Common myeloid progenitor, CD34-positive (primary cell): ENCODE measurements at regions not wholly inside any gene's neighbourhood (a gene's known extent, or its start where the extent isn't known, plus 50 kb on each side); places are given as distances from the start of the nearest gene placed in this dataset.
"Not testable (repeated sequence)": the region's sequence is repeated elsewhere in the genome, so short reads cannot be mapped to it uniquely, and the experiment has no call there.

ENCODE experiments used
- CTCF ChIA-PET: fragments of 350-600 bp; sonication (Branson Sonifier 250); formaldehyde crosslinking; loops from one replicate; lab custom pipeline; 2021; ENCODE audit warnings: antibody characterized with exemption; lab: Charles Lee
- POLR2A ChIA-PET: fragments of 350-600 bp; sonication (Branson Sonifier 250); formaldehyde crosslinking; loops from one replicate; lab custom pipeline; 2021; ENCODE audit warnings: antibody characterized with exemption; lab: Charles Lee
- DNase-seq, 3 donors: peaks; one replicate each; pipeline versions ENCODE4 v3.0.0 to v3.0.0-alpha.2; 2013
- H3K27ac ChIP-seq, 2 experiments: 1 replicate in 1 of 2; 2 replicates in 1 of 2; pipeline ENCODE4 v1.7.0; 2013; ENCODE audit warnings: inconsistent platforms in 2 of 2, low read length in 2 of 2, mild to moderate bottlenecking in 2 of 2, low read depth in 1 of 2, moderate library complexity in 1 of 2; ENCODE audit not compliant: severe bottlenecking in 2 of 2, insufficient read depth in 1 of 2, poor library complexity in 1 of 2
- H3K27me3 ChIP-seq, 5 experiments: replicated peaks in 2 of 5; 1 replicate in 3 of 5; 2 replicates in 2 of 5; pipeline versions ENCODE4 v1.6.1 to v1.7.0; 2013; ENCODE audit warnings: low read length in 4 of 5, mild to moderate bottlenecking in 2 of 5, moderate library complexity in 2 of 5, inconsistent platforms in 1 of 5; ENCODE audit not compliant: insufficient read depth in 5 of 5, control insufficient read depth in 4 of 5
- H3K36me3 ChIP-seq, 4 experiments: 1 replicate in 2 of 4; 2 replicates in 2 of 4; pipeline versions ENCODE4 v1.6.1 to v1.7.0; 2013; ENCODE audit warnings: low read length in 3 of 4, control low read depth in 1 of 4, mild to moderate bottlenecking in 1 of 4; ENCODE audit not compliant: control insufficient read depth in 4 of 4, insufficient read depth in 4 of 4
- H3K4me1 ChIP-seq, 4 experiments: 1 replicate in 3 of 4; 2 replicates in 1 of 4; pipeline versions ENCODE4 v1.6.1 to v1.7.1; 2013; ENCODE audit warnings: low read length in 3 of 4, mild to moderate bottlenecking in 3 of 4, control low read depth in 1 of 4, inconsistent platforms in 1 of 4, moderate library complexity in 1 of 4; ENCODE audit not compliant: control insufficient read depth in 4 of 4, insufficient read depth in 4 of 4; ENCODE audit errors: control extremely low read depth in 1 of 4
- H3K4me3 ChIP-seq, 7 experiments: 1 replicate in 4 of 7; 2 replicates in 3 of 7; pipeline versions ENCODE4 v1.5.1 to v1.7.0; 2013; ENCODE audit warnings: mild to moderate bottlenecking in 7 of 7, low read length in 6 of 7, moderate library complexity in 6 of 7, inconsistent platforms in 2 of 7, low read depth in 2 of 7, control low read depth in 1 of 7; ENCODE audit not compliant: insufficient read depth in 4 of 7, control insufficient read depth in 1 of 7; ENCODE audit errors: extremely low read depth in 1 of 7
- H3K9me3 ChIP-seq, 5 experiments: 1 replicate in 4 of 5; 2 replicates in 1 of 5; pipeline versions ENCODE4 v1.6.1 to v1.7.1; 2013; ENCODE audit warnings: low read length in 4 of 5, mild to moderate bottlenecking in 2 of 5, inconsistent platforms in 1 of 5, low read depth in 1 of 5, moderate library complexity in 1 of 5; ENCODE audit not compliant: control insufficient read depth in 4 of 5, insufficient read depth in 2 of 5; ENCODE audit errors: control extremely low read depth in 1 of 5
- WGBS: methylation state at CpG from one replicate; pipeline ENCODE4 v1.1.5; 2013; ENCODE audit not compliant: insufficient coverage; 5-methylcytosine and 5-hydroxymethylcytosine counted together

DNA sequence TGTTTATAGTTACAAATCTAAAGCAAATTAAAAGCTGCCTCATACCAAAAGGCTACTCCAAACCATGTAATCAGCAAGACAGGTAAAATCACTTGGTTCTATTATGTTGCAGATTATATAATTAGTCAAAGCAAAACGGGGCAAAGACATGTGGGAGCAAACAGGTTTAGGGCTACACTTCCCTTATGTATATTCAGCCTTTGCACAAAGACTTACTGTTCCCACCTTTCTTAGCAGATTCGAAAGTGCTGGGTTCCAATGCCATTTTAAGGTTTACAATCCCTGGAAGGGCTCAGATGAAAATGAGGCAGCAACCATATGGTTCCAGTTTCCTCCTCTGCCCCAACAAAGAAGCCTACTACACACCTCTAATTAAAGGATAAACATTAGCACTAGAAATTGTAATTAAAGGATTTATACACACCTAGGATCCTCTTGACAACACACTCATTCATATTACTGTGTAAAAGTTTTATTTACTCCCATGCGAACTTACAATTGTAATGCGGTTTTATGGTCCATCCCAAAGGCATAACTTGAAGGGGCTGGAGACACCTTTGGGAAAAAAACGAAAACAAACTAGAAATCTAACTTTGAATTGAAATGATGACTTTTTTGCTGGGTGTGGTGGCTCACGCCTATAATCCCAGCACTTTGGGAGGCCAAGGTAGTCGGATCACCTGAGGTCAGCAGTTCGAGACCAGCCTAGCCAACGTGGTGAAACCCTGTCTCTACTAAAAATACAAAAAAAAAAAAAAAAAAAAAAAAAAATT lies 117.3 kb upstream of the PKN2 start:
- no peak for DNase-seq
- Histone ChIP-seq H3K27me3 (no peaks in the 10 kb centered on the region), H3K27ac (no peak overlapping the region), H3K9me3 (no peaks in the 10 kb centered on the region), H3K36me3 (no peaks in the 10 kb centered on the region), H3K4me1 (no peaks in the 10 kb centered on the region), H3K4me3 (no peak overlapping the region)
- ChIA-PET CTCF (no interaction called here), POLR2A (no interaction called here)
- 94% methylated on average over 6 of the region's 9 CpGs for WGBS

- no peaks in the 10 kb centered on the region for H3K27me3 ChIP-seq
- no peaks in the 10 kb centered on the region for H3K9me3 ChIP-seq
- no peak overlapping the region for H3K4me3 ChIP-seq
- H3K4me1 ChIP-seq = no peaks in the 10 kb centered on the region
- DNase-seq = no peak
- ChIA-PET CTCF (no interaction called here), POLR2A (no interaction called here)
- whole genome bisulfite sequencing = no CpG with 5 or more reads among the region's 1 CpG
- no peak overlapping the region for H3K27ac ChIP-seq
- H3K36me3 ChIP-seq = no peaks in the 10 kb centered on the region
These were observed 112.6 kb upstream of the PKN2 start for GRCh38 chr1:88571506-88571905.

GRCh38 chr1:88579598-88579997 lies 104.5 kb upstream of the PKN2 start:
- H3K4me1 ChIP-seq = no peaks in the 10 kb centered on the region
- H3K36me3 ChIP-seq = no peaks in the 10 kb centered on the region
- DNase-seq = no peak
- ChIA-PET CTCF (no interaction called here), POLR2A (no interaction called here)
- H3K4me3 ChIP-seq = no peak overlapping the region
- peaks cover 0 to 3% (median 0%) of the 10 kb centered on the region in 5 experiments for H3K9me3 ChIP-seq
- H3K27me3 ChIP-seq = no peaks in the 10 kb centered on the region
- WGBS = 95% methylated on average over 3 of the region's 3 CpGs
- H3K27ac ChIP-seq = no peak overlapping the region

- Histone ChIP-seq H3K36me3 (no peaks in the 10 kb centered on the region), H3K9me3 (peaks cover 0 to 3% (median 0%) of the 10 kb centered on the region in 5 experiments), H3K27ac (no peak overlapping the region), H3K4me1 (no peaks in the 10 kb centered on the region), H3K4me3 (no peak overlapping the region), H3K27me3 (no peaks in the 10 kb centered on the region)
- 100% methylated on average over 2 of the region's 2 CpGs for whole genome bisulfite sequencing
- DNase-seq = no peak
- ChIA-PET CTCF (no interaction called here), POLR2A (no interaction called here)
These were observed 102.4 kb upstream of the PKN2 start for GRCh38 chr1:88581703-88582102.

- CTCF ChIA-PET = no interaction called here
- H3K27me3 ChIP-seq = no peaks in the 10 kb centered on the region
- no peaks in the 10 kb centered on the region for H3K4me1 ChIP-seq
- POLR2A ChIA-PET = no interaction called here
- H3K36me3 ChIP-seq = no peaks in the 10 kb centered on the region
- peaks cover 0 to 13% (median 0%) of the 10 kb centered on the region in 5 experiments for H3K9me3 ChIP-seq
- no peak for DNase-seq
- no peak overlapping the region for H3K4me3 ChIP-seq
- no peak overlapping the region for H3K27ac ChIP-seq
These were observed 90.7 kb upstream of the PKN2 start for GRCh38 chr1:88593358-88593757.

- 44% methylated on average over 2 of the region's 4 CpGs for WGBS
- no peaks in the 10 kb centered on the region for H3K4me1 ChIP-seq
- CTCF ChIA-PET = no interaction called here
- H3K36me3 ChIP-seq = no peaks in the 10 kb centered on the region
- H3K9me3 ChIP-seq = peaks cover 0 to 17% (median 0%) of the 10 kb centered on the region in 5 experiments
- POLR2A ChIA-PET = no interaction called here
- no peaks in the 10 kb centered on the region for H3K27me3 ChIP-seq
- H3K4me3 ChIP-seq = no peak overlapping the region
- DNase-seq = peak; percentile 6 to 38 (median 36)
- no peak overlapping the region for H3K27ac ChIP-seq
These were observed 88.6 kb upstream of the PKN2 start for GRCh38 chr1:88595355-88596002.

- H3K27me3 ChIP-seq, DNase-seq, H3K4me1 ChIP-seq, H3K4me3 ChIP-seq, H3K36me3 ChIP-seq, H3K27ac ChIP-seq, CTCF ChIA-PET, POLR2A ChIA-PET: not testable (repeated sequence)
- peaks cover 0 to 14% (median 0%) of the 10 kb centered on the region in 5 experiments for H3K9me3 ChIP-seq
- no CpG with 5 or more reads among the region's 1 CpG for WGBS
These were observed 86.1 kb upstream of the PKN2 start for GRCh38 chr1:88597973-88598372.
